Gastrocnemius medialis (tissue), 4 donors: ENCODE measurements at regions not wholly inside any gene's neighbourhood (a gene's known extent, or its start where the extent isn't known, plus 50 kb on each side); places are given as distances from the start of the nearest gene placed in this dataset.

Experiments
- ATAC-seq, 2 donors: fragments of 150-250 bp; one replicate each; pipeline ENCODE4 v1.9.1; 2016
- DNase-seq, 2 donors: peaks; one replicate each; pipeline ENCODE4 v3.0.0-alpha.2; 2019
- H3K27ac ChIP-seq, 4 donors: fragments of 200-600 bp; sonication (generic); 1 replicate in 1 of 4; 2 replicates in 3 of 4; pipeline ENCODE4 v1.5.1; 2016 to 2018; ENCODE audit warnings: mild to moderate bottlenecking in 2 of 4, moderate library complexity in 1 of 4
- H3K27me3 ChIP-seq, 3 donors: fragments of 200-600 bp; sonication (generic) in 2 of 3; 1 replicate in 1 of 3; 2 replicates in 2 of 3; pipeline versions ENCODE4 v1.5.1 to v1.6.0; 2016 to 2019; ENCODE audit warnings: mild to moderate bottlenecking in 1 of 3, moderate library complexity in 1 of 3
- H3K36me3 ChIP-seq, 2 donors: fragments of 200-600 bp; sonication (generic) in 1 of 2; one replicate each; pipeline ENCODE4 v1.5.1; 2017 to 2018
- H3K4me1 ChIP-seq, 2 donors: fragments of 200-600 bp; sonication (generic) in 1 of 2; one replicate each; pipeline ENCODE4 v1.5.1; 2016 to 2017; ENCODE audit warnings: mild to moderate bottlenecking in 2 of 2
- H3K4me3 ChIP-seq, 4 donors: fragments of 200-600 bp; sonication (generic) in 3 of 4; 1 replicate in 1 of 4; 2 replicates in 3 of 4; pipeline ENCODE4 v1.5.1; 2016 to 2019; ENCODE audit warnings: mild to moderate bottlenecking in 2 of 4
- H3K9me3 ChIP-seq, 3 donors: fragments of 200-600 bp; sonication (generic) in 2 of 3; 1 replicate in 1 of 3; 2 replicates in 2 of 3; pipeline ENCODE4 v1.5.1; 2016 to 2019
- POLR2A ChIP-seq, 2 donors: fragments of 450-650 bp; IDR thresholded peaks; one replicate each; pipeline ENCODE4 v1.6.1; 2017; ENCODE audit warnings: antibody characterized with exemption in 2 of 2, mild to moderate bottlenecking in 2 of 2, moderate library complexity in 2 of 2
- in situ Hi-C, 4 donors: fragments of 200-750 bp; cut with MboI; loops; one replicate each; pipeline versions ENCODE4 v1.15.0 to v1.8.0; 2017; ENCODE audit warnings: low sequenced_read_pairs in 4 of 4
- intact Hi-C: fragments of 100-400 bp; cut with DNase I; formaldehyde crosslinking; loops from one replicate; pipeline ENCODE4 v1.15.1; 2023; ENCODE audit warnings: low total_unique reads
- TF ChIP-seq, protein P1 (sequence below), 5 experiments: fragments of 450-650 bp in 3 of 5; fragments of 200-600 bp in 2 of 5; sonication (generic) in 2 of 5; IDR thresholded peaks in 4 of 5; conservative IDR thresholded peaks in 1 of 5; 1 replicate in 4 of 5; 2 replicates in 1 of 5; pipeline ENCODE4 v1.5.1; 2016 to 2019; ENCODE audit warnings: antibody characterized with exemption in 5 of 5, mild to moderate bottlenecking in 3 of 5, moderate library complexity in 3 of 5

DNA sequence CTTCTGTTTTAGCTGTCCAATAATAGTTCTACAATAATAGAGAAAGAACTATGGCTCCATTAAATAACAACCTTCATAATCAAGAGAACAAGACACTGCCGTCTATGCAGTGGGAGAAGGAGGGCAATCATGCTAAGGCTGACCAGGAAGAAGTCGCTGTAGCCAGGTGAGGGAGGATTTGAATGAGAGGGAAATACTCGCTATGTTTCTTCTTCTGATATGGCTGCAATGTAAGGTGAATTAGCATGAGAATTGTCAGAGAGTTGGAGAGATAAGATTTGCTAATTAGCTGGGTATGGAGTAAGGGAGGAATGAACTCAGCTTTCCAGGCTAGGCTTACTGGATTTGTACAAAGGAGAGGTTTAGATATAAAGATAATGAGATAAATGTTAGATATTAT is 555.4 kb upstream of the ZNF385D start:
- intact Hi-C loops: no loop called here
- TF ChIP-seq POLR2A (IDR thresholded peaks at IDR 0.05): no peak
- TF ChIP-seq, protein P1, sequence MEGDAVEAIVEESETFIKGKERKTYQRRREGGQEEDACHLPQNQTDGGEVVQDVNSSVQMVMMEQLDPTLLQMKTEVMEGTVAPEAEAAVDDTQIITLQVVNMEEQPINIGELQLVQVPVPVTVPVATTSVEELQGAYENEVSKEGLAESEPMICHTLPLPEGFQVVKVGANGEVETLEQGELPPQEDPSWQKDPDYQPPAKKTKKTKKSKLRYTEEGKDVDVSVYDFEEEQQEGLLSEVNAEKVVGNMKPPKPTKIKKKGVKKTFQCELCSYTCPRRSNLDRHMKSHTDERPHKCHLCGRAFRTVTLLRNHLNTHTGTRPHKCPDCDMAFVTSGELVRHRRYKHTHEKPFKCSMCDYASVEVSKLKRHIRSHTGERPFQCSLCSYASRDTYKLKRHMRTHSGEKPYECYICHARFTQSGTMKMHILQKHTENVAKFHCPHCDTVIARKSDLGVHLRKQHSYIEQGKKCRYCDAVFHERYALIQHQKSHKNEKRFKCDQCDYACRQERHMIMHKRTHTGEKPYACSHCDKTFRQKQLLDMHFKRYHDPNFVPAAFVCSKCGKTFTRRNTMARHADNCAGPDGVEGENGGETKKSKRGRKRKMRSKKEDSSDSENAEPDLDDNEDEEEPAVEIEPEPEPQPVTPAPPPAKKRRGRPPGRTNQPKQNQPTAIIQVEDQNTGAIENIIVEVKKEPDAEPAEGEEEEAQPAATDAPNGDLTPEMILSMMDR (IDR thresholded peaks at IDR 0.05 in 4 of 5, conservative IDR thresholded peaks at IDR 0.05 in 1 of 5): no peak
- in situ Hi-C loops: no loop called here

DNA sequence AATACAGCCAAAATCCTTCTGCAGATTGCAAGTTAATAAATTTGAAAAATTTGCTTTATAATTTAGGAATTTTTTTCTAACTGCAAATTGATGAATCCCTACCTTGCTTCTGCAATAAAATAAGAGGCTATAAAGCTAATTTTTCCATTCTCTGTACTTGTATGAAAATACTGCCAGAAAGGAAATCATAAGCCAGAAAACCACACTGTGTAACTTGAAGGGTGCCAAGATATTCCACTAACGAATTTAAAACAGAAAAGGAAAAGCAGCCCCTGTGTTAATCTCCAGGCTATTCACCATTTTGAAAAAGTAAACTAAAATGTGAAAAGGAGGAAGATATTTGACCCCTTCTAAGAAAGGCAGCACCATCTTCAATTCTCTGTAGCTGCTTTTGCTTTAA is 557.9 kb upstream of the ZNF385D start:
- Histone ChIP-seq H3K27ac (no peak overlapping the region), H3K4me3 (no peak overlapping the region), H3K36me3 (no peaks in the 10 kb centered on the region), H3K9me3 (no peaks in the 10 kb centered on the region), H3K27me3 (no peaks in the 10 kb centered on the region), H3K4me1 (no peaks in the 10 kb centered on the region)
- ATAC-seq: no peak
- intact Hi-C loops (no loop called here), in situ Hi-C loops (no loop called here)
- no peak for TF ChIP-seq POLR2A (IDR thresholded peaks at IDR 0.05)
- TF ChIP-seq, protein P1 (IDR thresholded peaks at IDR 0.05 in 4 of 5, conservative IDR thresholded peaks at IDR 0.05 in 1 of 5): no peak
- no peak for DNase-seq

More for the DNA sequence above, 555.4 kb upstream of the ZNF385D start:
- Histone ChIP-seq H3K27me3 (no peaks in the 10 kb centered on the region), H3K27ac (no peak overlapping the region), H3K9me3 (no peaks in the 10 kb centered on the region), H3K4me3 (no peak overlapping the region), H3K36me3 (no peaks in the 10 kb centered on the region), H3K4me1 (no peaks in the 10 kb centered on the region)
- DNase-seq (no peak), ATAC-seq (no peak)

DNA sequence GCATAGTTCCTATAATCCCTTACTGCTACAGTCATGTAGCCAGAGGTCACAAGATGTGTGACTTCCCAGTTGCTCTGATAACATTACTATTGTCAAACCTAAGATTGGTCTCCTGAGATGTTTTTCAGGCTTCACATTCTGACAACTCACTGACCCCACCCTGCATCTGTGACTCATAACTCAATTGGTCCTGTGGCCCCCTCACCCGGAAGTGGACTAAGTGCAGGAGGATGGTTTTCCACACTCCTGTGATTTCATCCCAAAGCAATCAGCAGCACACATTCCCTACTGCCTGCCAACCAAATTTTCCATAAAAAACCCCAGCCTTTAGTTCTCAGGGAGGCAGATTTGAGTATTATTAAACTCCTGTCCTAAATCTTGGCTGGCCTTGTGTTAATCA is 564.9 kb upstream of the ZNF385D start:
- Histone ChIP-seq H3K27ac (no peak overlapping the region), H3K4me1 (no peaks in the 10 kb centered on the region), H3K9me3 (no peaks in the 10 kb centered on the region), H3K4me3 (no peak overlapping the region), H3K36me3 (no peaks in the 10 kb centered on the region), H3K27me3 (no peaks in the 10 kb centered on the region)
- no peak for TF ChIP-seq POLR2A (IDR thresholded peaks at IDR 0.05)
- TF ChIP-seq, protein P1 (IDR thresholded peaks at IDR 0.05 in 4 of 5, conservative IDR thresholded peaks at IDR 0.05 in 1 of 5): no peak
- intact Hi-C loops (no loop called here), in situ Hi-C loops (no loop called here)
- ATAC-seq: no peak
- DNase-seq: no peak

DNA sequence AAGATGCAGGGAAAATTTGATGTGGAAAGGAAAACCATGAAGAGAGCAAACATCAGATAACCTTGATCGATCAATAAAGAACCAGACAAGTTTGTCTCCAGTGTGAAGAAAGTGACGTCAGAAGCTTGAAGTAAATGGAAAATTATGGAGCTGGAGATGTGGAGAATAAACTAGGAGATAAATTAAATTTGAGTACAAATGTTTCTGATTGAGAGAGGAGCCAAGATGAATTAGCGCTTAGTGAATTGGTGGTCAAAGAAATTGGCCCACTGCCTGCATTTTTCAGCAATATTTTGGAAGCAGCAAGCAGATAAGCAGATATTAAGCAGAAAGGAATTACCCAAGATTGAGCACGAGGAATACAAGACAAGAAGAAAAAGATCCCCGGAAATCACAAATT is 567.3 kb upstream of the ZNF385D start:
- no peak for TF ChIP-seq POLR2A (IDR thresholded peaks at IDR 0.05)
- TF ChIP-seq, protein P1 (IDR thresholded peaks at IDR 0.05 in 4 of 5, conservative IDR thresholded peaks at IDR 0.05 in 1 of 5): no peak
- in situ Hi-C loops (no loop called here), intact Hi-C loops (no loop called here)
- H3K9me3 ChIP-seq: no peaks in the 10 kb centered on the region
- no peaks in the 10 kb centered on the region for H3K36me3 ChIP-seq
- ATAC-seq: no peak
- H3K27ac ChIP-seq: no peak overlapping the region
- H3K27me3 ChIP-seq: no peaks in the 10 kb centered on the region
- no peaks in the 10 kb centered on the region for H3K4me1 ChIP-seq
- H3K4me3 ChIP-seq: no peak overlapping the region
- no peak for DNase-seq

DNA sequence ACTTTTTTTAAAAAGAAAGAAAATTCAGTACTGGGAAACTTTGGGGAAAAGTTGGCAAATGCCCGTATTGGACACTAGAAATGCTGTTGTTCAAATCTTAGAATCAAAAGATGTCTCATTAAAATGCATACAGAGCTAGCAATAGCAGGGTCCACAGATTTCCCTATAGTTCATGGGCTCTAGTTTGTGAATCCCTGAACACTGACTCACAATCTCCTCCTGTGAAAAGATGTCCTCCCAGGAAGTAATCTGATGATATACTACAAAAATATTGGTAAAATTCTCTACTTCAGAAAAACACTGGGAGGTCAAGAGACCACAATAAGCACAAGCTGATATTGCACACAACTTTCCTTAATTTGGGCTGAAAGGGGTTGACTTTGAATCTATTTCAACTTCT is 568.4 kb upstream of the ZNF385D start:
- DNase-seq (no peak), ATAC-seq (no peak)
- in situ Hi-C loops (no loop called here), intact Hi-C loops (no loop called here)
- no peak for TF ChIP-seq POLR2A (IDR thresholded peaks at IDR 0.05)
- TF ChIP-seq, protein P1 (IDR thresholded peaks at IDR 0.05 in 4 of 5, conservative IDR thresholded peaks at IDR 0.05 in 1 of 5): no peak
- Histone ChIP-seq H3K36me3 (no peaks in the 10 kb centered on the region), H3K27me3 (no peaks in the 10 kb centered on the region), H3K4me3 (no peak overlapping the region), H3K9me3 (no peaks in the 10 kb centered on the region), H3K27ac (no peak overlapping the region), H3K4me1 (no peaks in the 10 kb centered on the region)
